GM12891 (cell line): ENCODE measurements at regions not wholly inside any gene's neighbourhood (a gene's known extent, or its start where the extent isn't known, plus 50 kb on each side); places are given as distances from the start of the nearest gene placed in this dataset.

Experiments
- POLR2AphosphoS5 ChIP-seq: IDR thresholded peaks from 2 replicates; pipeline ENCODE4 v1.6.1; 2011; ENCODE audit warnings: low read depth, low read length, control low read depth
- TAF1 ChIP-seq: IDR thresholded peaks from 2 replicates; pipeline ENCODE4 v1.6.1; 2011; ENCODE audit warnings: low read depth, low read length, control low read depth

- TF ChIP-seq POLR2AphosphoS5 (no peak), TAF1 (no peak)
Measured at GRCh38 chr16:5207001-5207523, 109.5 kb upstream of the EEF2KMT start.
